ENCODE measurements at regions not wholly inside any gene's neighbourhood (a gene's known extent, or its start where the extent isn't known, plus 50 kb on each side); places are given as distances from the start of the nearest gene placed in this dataset.
"Not testable (repeated sequence)": the region's sequence is repeated elsewhere in the genome, so short reads cannot be mapped to it uniquely, and the experiment has no call there.

DNA sequence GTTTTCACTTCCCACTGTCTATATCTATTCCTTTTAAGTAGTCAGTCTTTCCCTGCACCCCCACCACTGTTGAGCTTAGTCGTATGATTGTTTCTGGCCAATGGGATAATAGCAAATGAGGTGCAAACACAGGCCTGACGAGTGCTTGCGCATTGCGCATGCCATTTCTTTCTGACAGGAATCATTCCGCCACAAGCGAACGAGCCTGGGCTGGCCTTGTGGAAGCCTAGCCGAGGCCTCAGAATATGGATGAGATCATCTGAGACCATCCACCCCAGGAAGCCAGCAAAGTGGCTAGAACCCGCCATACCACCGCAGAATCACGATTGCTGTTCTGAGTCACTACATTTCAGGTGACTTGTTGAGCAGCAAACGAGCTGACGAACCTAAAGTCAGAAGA is 52.2 kb upstream of the PRL start:
- no peak for DNase-seq (ENCODE audit: low read depth, low spot score)
- no peak overlapping the region for H3K27ac ChIP-seq

DNA sequence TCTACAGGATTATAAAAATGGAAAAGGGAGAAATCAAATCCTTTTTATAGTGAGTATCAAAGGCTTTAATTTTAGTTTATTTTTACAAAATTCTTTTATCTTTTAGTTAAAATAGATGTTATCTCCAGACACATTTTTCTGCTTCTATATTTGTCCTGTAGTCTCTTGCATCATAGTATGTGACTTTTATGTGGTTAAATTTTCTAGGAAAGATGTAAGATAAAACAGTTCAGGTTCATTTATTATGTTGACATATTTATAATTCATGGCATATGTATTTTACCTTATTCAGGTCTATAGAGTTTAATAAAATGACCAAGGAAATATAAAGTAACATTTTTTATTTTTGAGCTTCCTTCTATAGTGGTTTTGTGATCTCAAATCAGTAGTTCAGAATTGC is 52.7 kb upstream of the PRL start:
- no peak for DNase-seq (ENCODE audit: low read depth, low spot score)
- H3K27ac ChIP-seq, result no peak overlapping the region

DNA sequence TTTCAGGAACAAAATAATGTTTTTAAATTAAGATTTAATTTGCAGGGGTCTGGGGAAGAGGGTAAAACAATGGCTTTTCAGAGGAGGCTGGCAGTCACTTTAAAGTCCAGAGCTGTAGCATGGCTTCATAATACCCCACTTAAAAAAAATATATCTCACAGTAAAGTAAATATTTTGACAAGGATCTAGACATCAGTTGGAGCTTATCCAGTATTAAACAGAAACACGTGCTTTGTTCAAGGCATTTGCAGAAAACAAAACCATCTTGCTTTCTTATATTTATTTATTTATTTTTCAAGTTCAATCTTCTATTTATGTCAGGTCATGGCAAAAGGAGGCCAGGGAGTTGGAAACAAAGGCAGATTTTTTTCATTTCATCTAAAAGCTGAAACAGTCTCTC is 53.3 kb upstream of the PRL start:
- H3K27ac ChIP-seq, result no peak overlapping the region
- DNase-seq (ENCODE audit: low read depth, low spot score), result no peak

DNA sequence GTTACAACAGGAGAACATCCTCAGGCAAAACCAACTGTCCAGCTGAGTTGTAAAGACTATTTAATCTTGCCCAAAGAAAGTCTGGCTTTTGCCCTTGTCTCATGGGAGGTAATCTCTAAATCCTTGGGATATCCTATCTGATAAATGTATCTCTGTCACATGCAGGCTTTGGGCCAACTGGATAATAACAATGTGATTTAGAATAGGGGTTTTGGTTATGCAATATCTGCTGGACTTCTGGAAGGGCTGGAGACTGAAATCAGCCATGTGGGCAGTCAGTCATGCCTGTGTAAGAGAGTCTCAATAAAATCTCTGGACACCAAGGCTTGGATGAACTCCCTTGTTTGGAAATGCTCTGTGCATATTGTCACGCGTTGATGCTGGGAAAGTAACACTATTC is 56.3 kb upstream of the PRL start:
- no peak for DNase-seq (ENCODE audit: low read depth, low spot score)
- H3K27ac ChIP-seq, result no peak overlapping the region

DNA sequence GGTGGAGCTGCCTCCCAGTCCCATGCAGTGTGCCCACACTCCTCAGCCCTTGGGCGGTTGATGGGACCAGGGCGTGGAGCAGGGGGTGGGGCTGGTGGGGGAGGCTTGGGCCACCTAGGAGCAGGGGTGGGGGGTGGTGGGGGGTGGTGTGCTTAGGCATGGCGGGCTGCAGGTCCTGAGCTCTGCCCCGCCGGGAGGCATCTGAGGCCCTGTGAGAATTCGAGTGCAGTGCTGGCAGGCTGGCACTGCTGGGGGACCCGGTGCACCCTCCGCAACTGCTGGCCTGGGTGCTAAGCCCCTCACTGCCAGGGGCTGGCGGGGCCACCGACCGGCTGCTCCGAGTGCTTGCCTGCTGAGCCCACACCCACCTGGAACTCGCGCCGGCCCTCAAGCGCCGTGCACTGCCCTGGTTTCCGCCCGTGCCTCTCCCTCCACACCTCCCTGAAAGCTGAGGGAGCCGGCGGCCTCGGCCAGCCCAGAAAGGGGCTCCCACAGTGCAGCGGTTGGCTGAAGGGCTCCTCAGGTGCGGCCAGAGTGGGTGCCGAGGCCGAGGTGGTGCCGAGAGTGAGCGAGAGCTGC is 59.6 kb upstream of the PRL start:
- no peak for DNase-seq (ENCODE audit: low read depth, low spot score)

DNA sequence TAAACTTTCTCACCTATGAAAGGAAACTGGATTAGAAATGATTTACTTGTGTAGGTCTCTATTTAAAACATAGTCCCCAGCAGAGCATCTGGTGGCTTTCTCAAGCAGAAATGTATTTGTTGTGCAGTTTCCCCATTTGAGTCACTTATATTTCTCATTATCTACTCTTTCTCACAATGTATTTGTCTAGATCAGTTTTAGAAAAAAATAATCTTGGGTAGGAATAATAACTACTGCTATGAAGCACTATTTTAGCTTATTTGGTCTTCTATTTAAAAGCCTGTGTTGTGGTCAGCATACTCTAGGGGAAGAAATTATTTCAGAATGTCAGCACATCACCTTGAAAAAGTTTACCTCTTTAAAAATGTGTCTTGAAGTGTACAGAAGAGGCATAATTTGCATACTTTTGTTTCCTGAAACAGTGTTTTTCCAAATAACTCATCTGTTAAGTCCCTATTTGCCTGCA is 60.9 kb upstream of the PRL start:
- H3K27ac ChIP-seq, result no peak overlapping the region
- DNase-seq (ENCODE audit: low read depth, low spot score), result no peak

More for the DNA sequence above, 59.6 kb upstream of the PRL start:
- no peak overlapping the region for H3K27ac ChIP-seq

DNA sequence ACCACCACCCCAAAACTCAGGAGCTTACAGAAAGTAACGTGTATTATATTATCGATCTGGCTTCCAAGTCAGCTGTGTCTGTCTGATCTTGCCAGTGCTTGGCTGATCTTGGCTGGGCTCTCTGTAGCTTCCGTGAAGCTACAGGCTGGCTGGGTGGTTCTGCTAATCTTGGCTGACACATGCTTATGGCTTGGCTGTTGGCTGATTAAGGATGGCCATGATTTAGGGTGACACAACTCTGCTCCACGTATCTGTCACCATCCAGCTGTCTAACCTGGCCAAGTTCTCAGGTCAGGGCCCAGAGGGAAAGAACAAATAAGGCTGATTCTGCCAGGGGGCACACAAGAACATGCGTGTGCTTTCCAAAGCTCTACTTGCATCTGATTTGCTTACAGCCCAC is 64.7 kb upstream of the PRL start:
- no peak overlapping the region for H3K27ac ChIP-seq
- DNase-seq (ENCODE audit: low read depth, low spot score), result peak; percentile 14

DNA sequence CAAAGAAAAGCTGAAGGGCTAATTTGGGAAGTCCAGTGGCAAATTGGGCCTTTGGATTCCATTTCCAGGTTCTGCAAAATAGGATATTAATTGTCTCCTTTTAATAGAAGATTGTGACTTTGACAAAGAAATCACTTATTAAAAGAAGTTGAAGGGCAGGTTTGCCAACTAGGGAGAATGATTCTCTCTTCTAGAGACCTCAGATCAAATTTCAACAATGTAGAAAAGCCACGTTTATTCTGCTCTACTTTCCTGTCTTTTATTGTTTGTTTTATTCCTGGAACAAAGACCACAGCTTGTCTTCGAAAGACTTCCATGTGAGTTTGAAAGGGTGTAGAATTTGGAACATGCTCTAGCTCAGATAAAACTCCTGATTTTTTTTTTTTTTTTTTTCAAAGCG is 65.5 kb upstream of the PRL start:
- DNase-seq (ENCODE audit: low read depth, low spot score), result no peak
- H3K27ac ChIP-seq, result peak overlapping the region; percentile 67

DNA sequence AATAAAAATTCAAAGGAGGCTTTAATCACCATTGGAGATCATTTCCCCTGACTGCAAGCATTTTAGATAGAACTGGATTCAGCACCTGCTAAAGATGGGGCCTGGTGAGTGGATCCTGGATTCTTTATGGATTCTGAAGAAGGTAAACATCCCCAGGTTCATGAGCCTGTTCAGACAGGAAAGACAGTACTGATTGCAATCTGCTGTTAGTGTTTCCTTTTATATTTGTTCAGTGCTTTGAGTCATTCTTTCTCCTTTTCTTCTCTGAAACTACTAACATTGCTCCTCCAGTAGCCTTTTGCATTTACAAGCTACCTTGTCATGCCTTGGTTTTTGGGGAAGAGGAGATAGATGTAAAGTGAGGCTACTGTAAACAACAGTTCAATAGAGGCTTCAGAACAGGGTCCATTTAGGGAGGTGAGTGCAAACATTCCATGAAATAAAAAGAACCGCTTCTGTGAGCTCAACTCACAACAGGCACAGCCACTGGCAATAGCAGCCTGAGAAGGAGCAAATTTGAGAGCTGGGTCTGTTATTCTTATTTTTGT is 66.4 kb upstream of the PRL start:
- peak overlapping the region; percentile 67 for H3K27ac ChIP-seq
- peak; percentile 89 for DNase-seq (ENCODE audit: low read depth, low spot score)

DNA sequence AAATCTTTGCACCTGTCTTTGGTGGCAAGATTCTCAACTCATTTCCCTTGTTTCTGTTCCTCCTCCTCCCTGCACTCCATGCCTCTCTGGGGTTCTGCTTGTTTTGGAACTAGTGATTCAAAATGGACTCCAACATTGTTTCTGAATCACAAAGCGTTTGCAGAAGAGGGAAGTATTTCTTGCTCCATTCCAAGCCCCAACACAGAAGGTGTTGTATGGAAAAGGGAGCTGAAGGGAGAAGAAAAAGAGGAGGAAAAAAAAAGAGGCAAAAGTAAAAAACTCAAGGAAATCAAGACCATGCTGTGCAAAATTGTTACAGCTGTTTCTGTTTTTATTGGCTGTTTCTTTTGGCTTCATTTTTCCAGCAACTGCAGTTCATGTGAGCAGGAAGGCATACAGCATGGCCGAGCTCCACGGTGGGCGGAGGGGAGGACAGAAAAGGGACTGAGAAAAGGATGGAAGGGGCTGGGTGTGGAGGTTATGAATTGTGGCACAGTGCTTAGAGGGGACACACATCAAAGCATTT is 66.9 kb upstream of the PRL start:
- H3K27ac ChIP-seq, result peak overlapping the region; percentile 67
- DNase-seq (ENCODE audit: low read depth, low spot score), result no peak

DNA sequence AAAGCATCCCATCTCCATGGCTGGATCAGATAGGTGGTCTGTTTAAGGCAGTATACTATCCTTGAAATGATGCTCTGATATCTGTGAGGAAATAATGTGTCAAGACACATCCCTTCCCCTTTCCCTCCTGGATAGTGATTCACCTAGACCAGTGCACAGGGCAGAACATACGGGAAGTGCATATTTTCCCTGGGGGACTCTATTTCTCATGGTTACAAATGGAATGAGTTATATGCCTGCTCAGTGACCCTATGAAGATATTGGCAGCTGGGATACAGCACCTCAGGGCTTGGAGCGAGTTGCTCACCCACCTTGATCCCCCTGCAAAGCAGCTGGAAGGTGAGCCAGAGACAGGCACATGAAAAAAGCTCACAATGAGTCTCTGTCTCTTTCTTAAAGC is 67.5 kb upstream of the PRL start:
- peak; percentile 66 for DNase-seq (ENCODE audit: low read depth, low spot score)
- peak overlapping the region; percentile 67 for H3K27ac ChIP-seq

DNA sequence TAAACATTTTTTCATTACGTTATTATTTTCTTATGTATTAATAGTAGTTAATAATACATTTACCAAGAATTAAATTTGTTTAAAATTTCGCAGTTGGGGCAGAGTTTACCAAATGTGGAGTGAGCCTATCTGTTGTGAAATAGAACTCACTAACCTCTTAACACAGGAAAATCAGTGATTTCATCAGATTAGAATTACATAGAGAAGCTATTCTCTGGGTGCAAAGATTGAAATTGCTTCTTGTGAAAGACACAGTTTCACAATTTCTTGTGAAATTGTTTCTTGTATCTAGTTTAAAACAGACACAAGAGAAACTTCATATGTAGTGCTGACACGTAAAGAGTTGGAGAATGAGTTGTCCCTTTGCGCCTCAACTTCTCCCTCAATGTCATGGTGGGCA is 69.4 kb upstream of the PRL start:
- H3K27ac ChIP-seq, result no peak overlapping the region
- no peak for DNase-seq (ENCODE audit: low read depth, low spot score)

DNA sequence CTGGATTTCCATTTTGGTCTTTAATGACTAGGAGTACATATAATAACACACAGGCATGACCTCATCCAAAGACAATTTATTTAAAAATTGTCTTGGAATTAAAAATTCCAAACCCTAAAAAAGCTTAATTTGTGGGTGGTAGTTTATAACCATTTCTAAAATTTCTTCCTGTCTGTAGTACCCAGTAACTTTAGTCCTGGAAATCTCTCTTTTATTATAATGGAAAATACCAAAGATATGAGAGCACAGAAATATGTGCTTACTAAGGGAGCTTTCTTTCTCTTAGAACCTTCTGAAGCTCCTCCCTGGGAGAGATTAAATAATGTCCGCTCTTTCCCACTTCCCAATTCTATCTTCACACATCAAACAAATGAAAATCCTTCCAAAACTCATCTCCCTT is 70.5 kb upstream of the PRL start:
- no peak for DNase-seq (ENCODE audit: low read depth, low spot score)
- no peak overlapping the region for H3K27ac ChIP-seq

DNA sequence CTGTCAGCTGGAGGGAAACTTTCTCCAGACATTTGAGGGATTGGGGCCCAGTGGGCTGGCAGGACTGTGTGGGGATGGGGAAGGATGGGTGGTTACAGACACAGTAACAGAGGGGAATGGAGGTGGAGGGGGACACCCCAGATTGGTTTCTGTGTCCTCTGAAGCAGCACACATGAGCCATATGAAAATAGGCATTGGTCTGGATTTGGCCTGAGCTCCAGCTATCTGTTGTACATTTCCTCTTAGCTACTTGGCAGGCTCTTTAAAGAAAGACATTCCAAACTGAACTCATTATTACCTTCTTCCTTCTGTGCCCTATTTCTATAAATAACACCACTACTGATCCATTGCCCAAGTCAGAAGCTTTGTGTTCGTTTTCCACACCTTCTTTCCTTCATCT is 72.0 kb upstream of the PRL start:
- no peak overlapping the region for H3K27ac ChIP-seq
- no peak for DNase-seq (ENCODE audit: low read depth, low spot score)

DNA sequence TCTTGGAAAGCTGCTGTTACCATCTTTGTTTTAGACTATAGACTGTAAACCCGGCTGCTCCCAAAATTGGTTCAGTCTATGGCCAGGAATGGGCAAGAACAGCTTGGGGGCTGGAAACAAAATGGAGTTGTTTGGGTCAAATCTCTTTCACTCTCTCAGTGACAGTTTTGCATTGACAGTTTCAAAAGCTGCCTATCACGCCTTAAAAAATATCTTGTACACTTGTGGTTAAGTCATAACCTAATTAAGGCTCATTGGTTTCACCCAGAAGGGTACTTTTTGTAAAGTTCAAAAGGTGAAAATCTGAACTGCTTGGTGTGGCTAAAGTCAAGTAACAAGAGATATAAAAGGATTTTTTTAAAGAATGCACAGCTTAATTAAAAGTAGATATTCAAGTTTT is 76.1 kb upstream of the PRL start:
- no peak for DNase-seq (ENCODE audit: low read depth, low spot score)
- no peak overlapping the region for H3K27ac ChIP-seq

DNA sequence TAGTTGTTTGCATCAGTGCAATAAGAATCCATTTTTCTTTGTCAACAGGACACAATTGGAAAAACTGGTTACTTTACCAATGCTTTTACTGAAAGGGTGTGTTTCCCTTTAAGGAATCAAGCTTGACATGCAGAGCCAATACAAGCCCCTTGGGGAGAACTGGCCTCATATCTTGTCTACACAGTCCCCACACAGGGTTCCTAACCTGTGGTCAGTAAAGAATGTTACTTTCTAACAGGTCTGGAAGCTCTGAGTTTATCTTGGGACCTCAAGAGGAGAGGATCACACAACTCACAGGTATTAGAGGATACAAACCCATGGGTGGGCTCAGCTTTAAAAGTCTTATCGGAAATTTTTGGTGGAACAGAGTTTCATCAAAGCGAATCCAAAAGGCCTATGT is 78.1 kb upstream of the PRL start:
- not testable (repeated sequence) for DNase-seq (ENCODE audit: low read depth, low spot score); H3K27ac ChIP-seq

DNA sequence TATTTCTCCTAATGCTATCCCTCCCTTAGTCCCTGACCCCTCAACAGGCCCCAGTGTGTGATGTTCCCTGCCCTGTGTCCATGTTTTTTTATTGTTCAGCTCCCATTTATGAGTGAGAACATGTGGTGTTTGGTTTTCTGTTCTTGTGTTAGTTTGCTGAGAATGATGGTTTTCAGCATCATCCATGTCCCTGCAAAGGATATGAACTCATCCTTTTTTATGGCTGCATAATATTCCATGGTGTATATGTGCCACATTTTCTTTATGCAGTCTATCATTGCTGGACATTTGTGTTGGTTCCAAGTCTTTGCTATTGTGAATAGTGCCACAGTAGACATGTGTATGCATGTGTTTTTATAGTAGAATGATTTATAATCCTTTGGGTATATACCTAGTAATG is 79.5 kb upstream of the PRL start:
- H3K27ac ChIP-seq; DNase-seq (ENCODE audit: low read depth, low spot score): not testable (repeated sequence)

DNA sequence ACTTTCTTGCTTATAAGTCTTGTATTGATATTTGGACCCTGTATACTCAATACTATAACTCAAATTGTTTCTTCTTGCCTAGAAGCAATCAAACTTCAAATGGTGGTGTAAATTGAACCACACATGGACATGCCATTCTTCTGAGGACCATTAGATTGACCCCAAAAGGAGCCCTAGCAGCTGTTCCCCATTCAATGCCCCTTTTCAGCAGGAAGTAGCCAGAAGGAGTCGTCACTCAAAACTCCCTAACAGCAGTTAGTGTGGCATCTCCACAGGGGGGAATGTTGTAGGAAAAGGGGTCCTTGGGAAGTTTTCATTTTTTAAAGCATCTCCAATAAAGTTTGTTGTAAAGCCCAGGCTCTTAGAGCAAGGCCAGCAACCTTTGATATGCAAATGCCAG is 81.7 kb upstream of the PRL start:
- DNase-seq (ENCODE audit: low read depth, low spot score); H3K27ac ChIP-seq: not testable (repeated sequence)

DNA sequence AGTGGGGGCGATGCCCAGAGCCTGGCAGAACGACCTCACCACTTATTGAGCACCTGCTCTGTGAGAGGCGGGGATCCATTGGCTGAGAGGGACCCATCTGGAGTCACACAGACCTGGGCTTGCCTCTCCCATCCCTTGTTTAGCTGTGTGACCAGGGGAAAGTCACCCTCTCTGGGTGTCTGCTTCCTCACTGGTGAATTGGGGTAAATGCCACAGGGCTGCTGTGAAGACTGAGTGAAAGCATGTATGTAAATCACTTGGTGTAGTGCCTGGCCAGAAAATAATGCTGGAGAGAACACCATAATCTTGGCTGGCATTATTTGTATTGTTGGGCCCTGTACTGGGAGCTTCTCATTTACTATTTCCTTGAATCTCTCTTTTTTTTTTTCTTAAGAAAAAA is 83.4 kb upstream of the PRL start:
- no peak overlapping the region for H3K27ac ChIP-seq
- no peak for DNase-seq (ENCODE audit: low read depth, low spot score)

DNA sequence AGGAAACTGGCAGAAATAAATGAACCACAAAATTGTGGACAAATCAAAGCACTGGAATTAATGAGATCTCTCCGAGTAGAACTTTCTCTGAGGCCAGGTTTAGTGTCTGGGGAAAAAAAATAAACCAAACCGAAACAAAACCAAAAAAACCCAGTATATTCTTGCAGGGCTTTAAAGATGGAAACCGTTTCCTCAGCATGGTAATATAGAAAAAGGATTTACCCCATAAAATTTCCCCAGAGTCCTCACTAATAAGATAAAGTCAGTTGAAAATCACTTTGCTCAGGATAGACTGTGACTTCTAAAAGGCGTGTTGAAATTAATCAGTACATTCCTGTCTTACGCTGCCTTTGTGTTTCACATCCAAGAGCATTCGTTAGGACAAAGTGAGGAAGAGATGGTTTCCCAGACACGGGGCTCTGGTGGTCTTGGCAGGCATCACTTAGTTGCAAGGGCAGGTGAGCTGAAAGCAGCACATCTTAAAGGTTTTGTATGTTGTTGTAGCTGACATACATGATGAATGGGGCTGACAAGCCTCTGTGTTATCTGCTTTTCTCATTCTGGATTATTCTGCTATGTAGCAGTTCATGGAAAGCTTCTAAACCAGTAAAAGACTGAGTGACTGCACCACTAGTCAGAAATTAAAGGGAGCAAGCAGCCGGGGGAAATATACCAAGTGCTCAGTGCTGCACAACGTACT is 85.2 kb upstream of the PRL start:
- DNase-seq (ENCODE audit: low read depth, low spot score), result no peak
- no peak overlapping the region for H3K27ac ChIP-seq

DNA sequence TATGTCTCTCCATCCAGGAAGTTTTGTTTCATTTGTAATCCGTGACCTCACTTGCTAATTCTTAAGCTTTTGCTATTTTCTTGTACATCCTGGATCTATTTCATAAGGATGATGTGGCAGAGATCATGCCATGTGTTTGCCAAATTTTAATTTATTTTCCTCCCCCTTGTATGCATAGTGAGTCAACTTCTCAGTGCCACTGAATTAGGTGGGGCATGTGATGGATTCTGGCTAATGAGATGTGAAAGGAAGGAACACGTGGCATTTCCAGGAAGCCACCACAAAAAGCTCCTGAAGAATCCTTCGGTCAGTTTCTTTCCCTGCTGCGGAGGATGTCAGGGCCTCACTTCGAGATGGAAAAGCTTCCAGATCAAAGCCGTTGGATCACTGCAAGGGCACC is 86.2 kb upstream of the PRL start:
- H3K27ac ChIP-seq, result no peak overlapping the region
- no peak for DNase-seq (ENCODE audit: low read depth, low spot score)

DNA sequence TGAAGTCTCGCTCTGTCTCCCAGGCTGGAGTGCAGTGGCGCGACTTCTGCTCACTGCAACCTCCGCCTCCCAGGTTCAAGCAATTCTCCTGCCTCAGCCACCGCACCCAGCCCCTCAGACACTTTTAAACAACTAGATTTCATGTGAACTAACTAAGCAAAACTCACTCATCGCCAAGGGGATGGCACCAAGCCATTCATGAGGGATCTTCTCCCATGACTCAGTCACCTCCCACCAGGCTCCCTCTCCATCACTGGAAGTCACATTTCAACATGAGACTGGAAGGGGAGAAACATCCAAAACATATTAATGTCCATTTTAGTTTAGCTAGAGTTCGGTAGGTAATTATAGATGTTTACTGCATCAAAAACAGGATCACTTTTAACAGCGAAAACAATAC is 95.9 kb upstream of the PRL start:
- DNase-seq (ENCODE audit: low read depth, low spot score), result no peak
- H3K27ac ChIP-seq, result no peak overlapping the region
